HFF-Myc (cell line): ENCODE measurements at regions not wholly inside any gene's neighbourhood (a gene's known extent, or its start where the extent isn't known, plus 50 kb on each side); places are given as distances from the start of the nearest gene placed in this dataset.

Experiments used
- DNase-seq: peaks from one replicate; pipeline ENCODE4 v3.0.0-alpha.2; 2011; ENCODE audit warnings: low read depth; ENCODE audit errors: extremely low read depth
- H3K4me3 ChIP-seq: replicated peaks from 2 replicates; pipeline ENCODE4 v1.5.1; 2011; ENCODE audit warnings: low read depth, mild to moderate bottlenecking, control low read depth, low read length
- TF ChIP-seq, protein P1 (sequence below): IDR thresholded peaks from 2 replicates; pipeline ENCODE4 v1.5.1; 2012; ENCODE audit warnings: mild to moderate bottlenecking, low read depth, low read length, control low read depth; ENCODE audit errors: missing control alignments

DNA sequence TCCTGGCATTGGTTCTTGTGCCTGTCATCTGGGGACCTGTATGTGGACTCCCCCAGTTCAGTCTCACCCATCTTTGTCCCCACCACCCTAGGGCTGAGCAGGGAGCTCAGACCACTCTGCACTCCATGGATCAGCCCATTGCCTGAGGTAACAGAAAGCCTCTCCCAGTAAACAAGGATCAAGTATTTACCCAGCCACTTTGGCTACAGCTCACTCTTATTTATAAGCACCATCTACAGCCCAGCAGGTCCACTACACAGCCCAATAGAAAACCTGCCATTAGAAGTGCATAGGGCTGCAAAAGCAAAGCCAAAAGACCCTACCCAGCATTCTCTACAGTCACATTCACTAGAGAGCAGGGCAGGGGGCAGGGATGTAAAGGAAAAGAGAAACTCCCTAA is 335.0 kb upstream of the SYNCRIP start:
- DNase-seq = no peak
- H3K4me3 ChIP-seq = no peak overlapping the region
- TF ChIP-seq, protein P1, sequence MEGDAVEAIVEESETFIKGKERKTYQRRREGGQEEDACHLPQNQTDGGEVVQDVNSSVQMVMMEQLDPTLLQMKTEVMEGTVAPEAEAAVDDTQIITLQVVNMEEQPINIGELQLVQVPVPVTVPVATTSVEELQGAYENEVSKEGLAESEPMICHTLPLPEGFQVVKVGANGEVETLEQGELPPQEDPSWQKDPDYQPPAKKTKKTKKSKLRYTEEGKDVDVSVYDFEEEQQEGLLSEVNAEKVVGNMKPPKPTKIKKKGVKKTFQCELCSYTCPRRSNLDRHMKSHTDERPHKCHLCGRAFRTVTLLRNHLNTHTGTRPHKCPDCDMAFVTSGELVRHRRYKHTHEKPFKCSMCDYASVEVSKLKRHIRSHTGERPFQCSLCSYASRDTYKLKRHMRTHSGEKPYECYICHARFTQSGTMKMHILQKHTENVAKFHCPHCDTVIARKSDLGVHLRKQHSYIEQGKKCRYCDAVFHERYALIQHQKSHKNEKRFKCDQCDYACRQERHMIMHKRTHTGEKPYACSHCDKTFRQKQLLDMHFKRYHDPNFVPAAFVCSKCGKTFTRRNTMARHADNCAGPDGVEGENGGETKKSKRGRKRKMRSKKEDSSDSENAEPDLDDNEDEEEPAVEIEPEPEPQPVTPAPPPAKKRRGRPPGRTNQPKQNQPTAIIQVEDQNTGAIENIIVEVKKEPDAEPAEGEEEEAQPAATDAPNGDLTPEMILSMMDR = no peak

DNA sequence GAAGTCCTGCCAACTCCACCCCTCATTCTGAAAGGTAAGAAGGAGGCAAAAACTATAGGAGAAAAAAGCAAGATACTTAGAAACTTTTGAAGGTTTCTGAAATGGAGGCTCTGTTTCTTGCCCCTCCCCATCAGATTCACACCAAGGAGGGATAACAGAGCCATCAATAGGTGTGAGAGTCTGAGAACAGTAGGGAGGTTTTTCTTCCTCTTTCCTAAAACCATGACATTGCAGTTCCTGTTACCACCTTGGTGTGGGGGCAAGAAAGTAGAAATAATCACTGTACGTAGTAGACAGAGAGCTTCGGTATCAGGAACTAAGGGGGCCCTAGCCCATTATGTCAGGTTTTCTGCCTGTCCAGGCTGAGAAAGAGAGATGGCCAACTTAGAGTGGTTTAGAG is 333.3 kb upstream of the SYNCRIP start:
- H3K4me3 ChIP-seq = no peak overlapping the region
- TF ChIP-seq, protein P1 = no peak
- no peak for DNase-seq

DNA sequence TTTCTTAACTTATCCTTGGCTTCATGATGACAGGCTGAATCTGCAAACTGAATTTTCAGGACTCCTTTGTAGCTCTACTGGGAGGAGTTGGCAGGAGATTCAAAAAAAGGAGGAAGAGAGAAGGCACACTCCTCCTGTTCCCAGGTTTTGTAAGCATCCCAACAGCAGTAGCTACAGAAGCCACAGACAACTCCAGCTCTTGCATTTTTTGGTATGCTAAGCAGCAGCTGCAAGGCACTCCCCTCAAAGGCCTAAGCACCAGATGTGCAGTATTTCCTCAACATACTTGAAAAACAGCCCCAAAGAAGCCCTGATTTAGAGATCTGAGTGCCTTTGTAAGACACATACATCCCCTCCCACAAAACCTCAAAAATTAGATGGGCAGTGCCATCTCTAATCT is 328.6 kb upstream of the SYNCRIP start:
- DNase-seq = no peak
- TF ChIP-seq, protein P1 = no peak
- no peak overlapping the region for H3K4me3 ChIP-seq

DNA sequence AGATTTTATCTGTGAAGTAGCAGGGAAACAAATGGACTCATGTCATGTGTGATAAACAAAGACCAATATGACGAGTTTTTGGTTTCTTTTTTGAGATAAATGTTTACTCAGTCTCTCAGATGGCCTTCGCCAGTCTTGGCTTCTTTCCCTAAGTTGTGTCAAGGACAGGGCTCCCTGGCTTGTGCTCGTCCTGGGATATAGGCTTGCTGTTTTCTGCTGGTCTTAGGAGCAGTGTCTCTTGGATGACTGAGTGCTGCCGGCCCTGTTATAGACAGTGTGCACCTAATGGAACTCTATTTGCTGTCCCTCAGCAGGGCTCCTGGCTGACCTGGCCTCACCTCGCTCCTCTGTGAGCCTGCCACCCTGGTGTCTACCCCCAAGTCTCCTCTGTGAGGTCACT is 324.1 kb upstream of the SYNCRIP start:
- TF ChIP-seq, protein P1 = no peak
- no peak overlapping the region for H3K4me3 ChIP-seq
- DNase-seq = no peak

DNA sequence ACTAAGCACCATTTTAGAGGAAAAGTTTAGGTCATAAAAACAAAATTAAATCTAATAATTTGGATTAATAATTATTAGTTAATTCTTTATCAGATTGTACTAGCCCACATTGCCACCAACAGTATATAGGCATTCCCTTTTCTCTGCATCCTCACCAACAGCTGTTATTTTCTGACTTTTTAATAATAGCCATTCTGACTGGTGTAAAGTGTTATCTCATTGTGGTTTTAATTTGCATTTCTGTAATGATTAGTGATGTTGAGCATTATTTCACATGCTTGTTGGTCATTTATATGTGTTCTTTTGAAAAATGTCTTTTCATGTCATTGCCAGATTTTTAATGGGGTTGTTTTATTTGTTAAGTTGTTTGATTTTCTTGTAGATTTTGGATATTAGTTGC is 319.1 kb upstream of the SYNCRIP start:
- TF ChIP-seq, protein P1 = no peak
- no peak overlapping the region for H3K4me3 ChIP-seq
- DNase-seq = no peak

DNA sequence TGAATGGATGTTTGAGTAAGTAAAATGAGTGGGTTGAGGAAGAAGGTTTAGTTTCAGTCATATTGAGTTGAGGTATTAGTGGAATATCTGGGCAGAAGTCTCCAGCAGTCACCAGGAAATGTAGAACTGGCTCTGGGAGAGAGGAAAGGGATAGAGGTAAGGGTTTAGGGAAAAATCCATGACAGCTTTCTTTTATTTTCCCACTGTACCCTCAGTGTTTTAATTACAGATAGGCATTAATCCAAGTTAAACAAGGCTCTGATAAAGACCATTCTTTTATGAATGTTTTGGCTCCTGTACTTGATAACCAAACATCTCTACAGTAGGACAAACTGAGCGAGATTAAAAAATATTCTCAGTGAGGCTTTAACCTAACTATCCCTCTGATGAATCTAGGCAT is 318.4 kb upstream of the SYNCRIP start:
- TF ChIP-seq, protein P1 = no peak
- no peak overlapping the region for H3K4me3 ChIP-seq
- no peak for DNase-seq

DNA sequence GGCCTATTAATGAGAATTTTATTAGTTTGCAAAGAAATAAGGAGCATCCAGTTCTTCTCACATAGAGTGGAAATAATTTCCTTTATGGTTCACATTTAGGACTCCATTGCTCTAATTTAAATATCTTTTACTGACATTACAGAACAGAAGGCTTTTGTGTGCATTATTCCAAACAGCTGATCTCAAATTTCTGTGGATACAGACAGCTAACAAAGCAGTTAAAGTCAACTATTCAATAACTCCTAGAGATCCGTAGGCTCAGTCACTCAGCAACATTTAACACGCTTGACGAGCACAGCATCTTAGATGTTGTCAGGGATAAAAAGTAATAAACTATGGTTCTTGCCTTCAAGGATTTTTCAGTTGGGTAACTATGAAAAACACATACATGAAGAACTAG is 305.8 kb upstream of the SYNCRIP start:
- no peak overlapping the region for H3K4me3 ChIP-seq
- TF ChIP-seq, protein P1 = no peak
- DNase-seq = no peak
